ENCODE measurements at regions not wholly inside any gene's neighbourhood (a gene's known extent, or its start where the extent isn't known, plus 50 kb on each side); places are given as distances from the start of the nearest gene placed in this dataset.

DNA sequence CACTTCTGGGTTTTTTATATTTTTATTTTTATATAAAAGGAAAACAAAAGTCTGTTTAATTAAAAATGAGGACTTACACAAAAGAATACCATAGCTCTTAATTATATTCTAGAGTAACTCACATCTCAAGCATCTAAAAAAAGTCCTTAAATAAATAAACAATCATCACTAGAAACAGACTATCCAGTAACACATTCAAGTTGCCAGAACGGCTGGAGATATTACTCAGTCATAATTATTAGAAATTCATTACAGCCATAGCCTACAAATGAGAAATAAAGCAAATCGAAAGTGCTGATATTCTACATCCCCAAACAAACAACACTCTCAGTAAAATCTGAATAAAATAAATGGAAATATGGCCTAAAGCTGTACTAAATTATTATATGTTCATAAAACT is 182.5 kb upstream of the C11orf58 start:
- TF ChIP-seq, protein P1, sequence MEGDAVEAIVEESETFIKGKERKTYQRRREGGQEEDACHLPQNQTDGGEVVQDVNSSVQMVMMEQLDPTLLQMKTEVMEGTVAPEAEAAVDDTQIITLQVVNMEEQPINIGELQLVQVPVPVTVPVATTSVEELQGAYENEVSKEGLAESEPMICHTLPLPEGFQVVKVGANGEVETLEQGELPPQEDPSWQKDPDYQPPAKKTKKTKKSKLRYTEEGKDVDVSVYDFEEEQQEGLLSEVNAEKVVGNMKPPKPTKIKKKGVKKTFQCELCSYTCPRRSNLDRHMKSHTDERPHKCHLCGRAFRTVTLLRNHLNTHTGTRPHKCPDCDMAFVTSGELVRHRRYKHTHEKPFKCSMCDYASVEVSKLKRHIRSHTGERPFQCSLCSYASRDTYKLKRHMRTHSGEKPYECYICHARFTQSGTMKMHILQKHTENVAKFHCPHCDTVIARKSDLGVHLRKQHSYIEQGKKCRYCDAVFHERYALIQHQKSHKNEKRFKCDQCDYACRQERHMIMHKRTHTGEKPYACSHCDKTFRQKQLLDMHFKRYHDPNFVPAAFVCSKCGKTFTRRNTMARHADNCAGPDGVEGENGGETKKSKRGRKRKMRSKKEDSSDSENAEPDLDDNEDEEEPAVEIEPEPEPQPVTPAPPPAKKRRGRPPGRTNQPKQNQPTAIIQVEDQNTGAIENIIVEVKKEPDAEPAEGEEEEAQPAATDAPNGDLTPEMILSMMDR (IDR thresholded peaks at IDR 0.05; ENCODE audit: low read depth, low read length): no peak
- TF ChIP-seq EZH2phosphoT487 (IDR thresholded peaks at IDR 0.05; ENCODE audit: low read depth): no peak
